NOMO-1 (cell line): ENCODE measurements at regions not wholly inside any gene's neighbourhood (a gene's known extent, or its start where the extent isn't known, plus 50 kb on each side); places are given as distances from the start of the nearest gene placed in this dataset.

Experiments used
- DNase-seq, 2 experiments: peaks; one replicate each; lab custom pipeline; 2025; ENCODE audit not compliant: unreplicated experiment in 2 of 2; lab: John Stamatoyannopoulos, UW

DNA sequence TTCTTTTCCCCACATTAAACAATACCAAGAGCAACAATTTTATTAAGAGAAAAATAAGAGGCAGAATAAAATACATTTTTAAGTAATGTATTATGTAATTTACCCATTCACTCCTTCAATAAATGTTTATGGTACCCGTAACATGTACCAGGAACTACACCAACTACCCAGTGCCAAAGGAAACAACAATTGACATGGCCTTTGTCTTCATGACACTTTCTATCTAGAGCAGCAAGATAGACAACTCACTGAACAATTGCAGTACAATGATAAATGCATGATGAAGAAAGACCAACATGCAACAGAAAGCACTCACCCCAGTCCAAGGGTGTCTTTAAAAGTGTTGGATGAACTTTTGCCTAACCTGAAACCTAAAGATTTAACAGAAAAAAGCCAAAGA, 493.8 kb downstream of the IGSF11 start:
- DNase-seq, result no peak

DNA sequence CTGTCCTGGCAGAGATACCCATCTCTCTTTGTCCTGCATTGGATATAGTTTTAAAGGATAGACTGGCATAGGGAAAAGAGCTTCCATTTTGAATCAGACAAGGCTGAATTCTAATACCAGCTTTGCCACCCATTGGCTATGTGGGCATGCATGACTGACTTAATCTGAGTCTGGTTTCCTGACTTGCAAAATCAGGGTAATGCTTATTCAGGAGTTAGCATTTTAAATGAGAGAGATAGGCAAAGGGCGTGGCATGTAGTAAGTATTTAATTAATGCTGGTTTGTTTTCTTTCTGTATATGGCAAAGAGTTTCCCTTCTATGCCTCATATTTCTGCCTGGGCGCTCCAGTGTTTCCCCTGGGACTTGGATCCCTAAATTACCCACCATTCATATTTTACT, 492.9 kb downstream of the IGSF11 start:
- DNase-seq, result no peak

DNA sequence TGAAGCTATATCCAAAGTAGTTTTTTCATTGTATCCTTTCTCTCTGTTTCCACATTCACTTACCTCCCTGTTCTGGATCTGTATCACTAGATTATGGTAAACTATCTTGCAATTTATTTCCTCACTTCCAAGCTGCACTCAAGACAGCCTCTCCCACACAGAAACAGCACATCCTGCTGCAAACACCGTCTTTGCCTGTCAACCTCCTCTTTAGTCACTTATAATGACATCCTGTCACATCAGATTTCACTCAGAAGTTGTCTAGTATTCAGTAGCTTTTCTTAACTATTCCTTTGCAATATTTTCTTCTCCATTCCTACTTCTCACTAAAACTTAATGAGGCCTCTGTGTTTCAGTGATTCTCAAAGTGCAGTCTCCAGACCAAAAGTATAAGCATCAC, 490.8 kb downstream of the IGSF11 start:
- no peak for DNase-seq

DNA sequence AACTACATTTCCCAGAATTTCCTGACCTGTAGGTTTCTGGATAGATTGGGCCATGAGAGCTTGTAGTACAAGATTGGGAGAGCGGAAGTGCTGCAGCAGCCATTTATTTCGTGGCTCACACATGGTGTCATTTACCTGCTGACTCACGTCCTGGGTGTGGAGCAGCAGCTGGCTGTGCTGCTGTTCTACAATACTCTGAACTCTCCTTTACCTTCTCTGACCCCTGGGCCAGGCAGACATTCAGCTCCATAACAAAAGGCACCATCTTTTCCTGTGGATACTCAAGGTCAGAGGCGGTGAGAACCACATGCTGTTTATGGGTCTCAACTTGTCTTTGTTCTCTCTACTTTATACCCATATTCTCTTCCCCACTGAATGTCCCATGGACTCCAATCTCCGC, 490.2 kb downstream of the IGSF11 start:
- no peak for DNase-seq

DNA sequence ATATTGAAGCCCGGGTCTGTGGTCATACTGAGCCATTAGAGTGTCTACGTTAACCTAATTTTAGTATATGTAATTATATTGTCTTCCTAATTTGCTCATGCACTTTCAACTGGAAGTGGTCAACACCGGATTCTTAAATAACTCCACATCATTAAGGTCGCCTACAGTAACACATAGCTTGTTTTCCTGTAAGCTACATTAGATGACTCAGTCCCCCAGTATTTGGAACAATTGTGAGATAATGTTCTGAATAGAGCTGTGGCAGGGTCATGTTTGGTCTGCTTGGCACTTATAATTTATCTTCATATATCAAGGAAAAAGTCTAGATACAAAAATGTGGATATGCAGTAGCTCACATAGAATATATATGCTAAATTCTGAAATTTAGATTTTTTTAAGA, 486.2 kb downstream of the IGSF11 start:
- no peak for DNase-seq

DNA sequence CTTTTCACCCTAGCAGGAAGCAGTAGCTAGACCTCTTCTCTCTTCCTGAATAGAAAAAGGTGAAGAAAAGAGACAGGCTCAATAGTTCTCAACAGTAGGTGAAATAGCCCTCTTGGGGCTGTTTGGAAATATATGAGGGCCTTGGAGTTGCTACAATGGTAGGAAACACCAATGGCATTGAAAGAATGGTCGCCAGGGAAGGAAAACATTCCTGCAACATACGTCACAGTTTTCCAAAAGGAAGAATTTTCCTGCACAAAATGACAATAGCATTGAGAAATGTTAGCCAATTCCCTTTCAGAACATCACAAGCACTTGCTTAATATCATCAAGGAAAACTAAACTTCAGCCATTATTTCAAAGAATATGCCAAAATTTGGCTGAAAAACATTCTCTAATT, 484.5 kb downstream of the IGSF11 start:
- DNase-seq, result no peak

DNA sequence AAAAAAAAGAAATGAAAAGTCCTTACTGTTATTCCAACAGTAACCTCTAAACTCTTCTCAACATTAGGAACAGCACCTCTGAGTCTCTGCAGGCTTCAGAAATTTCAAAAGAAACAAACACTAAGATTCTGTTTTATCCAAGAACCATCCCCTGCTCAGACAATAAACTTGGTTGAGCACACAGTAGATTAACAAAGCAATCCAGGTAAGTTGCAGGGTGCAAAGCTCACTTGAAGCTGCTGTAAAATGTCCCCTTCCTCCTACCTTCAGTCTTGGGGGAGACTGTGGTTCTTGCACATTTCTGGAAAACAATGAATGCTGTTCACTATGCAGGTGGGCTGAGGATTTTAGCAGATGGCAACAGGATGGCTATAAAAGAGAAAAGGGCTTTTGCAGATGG, 484.1 kb downstream of the IGSF11 start:
- DNase-seq, result no peak

DNA sequence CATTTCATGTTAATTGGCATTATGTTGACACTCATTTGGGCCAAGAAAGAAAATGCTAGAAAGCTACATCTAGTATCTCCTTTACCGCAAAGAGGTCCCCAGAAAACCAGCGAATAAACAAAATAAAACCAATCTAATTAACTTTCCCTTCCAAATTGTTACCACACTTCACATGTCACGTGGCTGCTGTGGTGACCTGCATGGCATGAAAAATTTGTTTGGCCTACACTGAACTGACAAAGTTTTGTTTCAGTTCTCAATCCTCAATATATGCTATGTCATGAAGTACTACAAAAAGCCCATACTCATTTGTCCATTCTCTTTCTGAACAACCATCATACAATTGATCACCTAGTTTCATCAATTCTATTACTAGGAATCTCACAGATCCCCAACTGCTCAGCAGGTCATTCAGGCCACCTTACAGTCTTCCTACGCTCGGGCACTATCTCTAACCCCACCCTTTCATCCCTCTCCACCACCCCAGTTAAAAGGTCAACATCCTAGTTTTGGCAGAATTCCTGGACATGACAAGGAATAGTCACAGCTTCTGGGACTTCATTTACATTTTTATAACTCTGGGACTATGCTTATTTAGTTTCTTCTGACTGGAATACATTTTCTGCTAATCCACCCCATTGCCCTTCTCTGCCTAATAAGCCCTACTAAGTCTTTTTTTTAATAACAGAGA, 480.4 kb downstream of the IGSF11 start:
- no peak for DNase-seq

DNA sequence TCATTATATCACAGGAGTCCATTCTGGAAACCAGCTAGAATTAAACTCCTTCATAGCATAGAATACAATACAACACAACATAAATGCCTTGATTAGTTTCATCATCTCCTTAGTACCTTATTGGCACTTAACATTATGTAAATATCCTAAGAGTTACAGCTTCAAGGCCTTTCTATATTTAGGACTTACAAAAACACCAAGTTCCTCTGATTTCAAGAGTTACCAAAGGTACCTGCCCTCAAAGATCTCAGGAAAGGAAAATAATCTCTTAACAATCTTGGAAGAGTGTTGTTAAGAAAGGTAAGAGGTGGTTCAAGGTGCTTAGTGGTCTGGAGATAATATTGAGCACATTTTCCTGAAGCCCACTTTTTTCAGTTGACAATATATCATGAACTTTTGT, 477.7 kb downstream of the IGSF11 start:
- no peak for DNase-seq

DNA sequence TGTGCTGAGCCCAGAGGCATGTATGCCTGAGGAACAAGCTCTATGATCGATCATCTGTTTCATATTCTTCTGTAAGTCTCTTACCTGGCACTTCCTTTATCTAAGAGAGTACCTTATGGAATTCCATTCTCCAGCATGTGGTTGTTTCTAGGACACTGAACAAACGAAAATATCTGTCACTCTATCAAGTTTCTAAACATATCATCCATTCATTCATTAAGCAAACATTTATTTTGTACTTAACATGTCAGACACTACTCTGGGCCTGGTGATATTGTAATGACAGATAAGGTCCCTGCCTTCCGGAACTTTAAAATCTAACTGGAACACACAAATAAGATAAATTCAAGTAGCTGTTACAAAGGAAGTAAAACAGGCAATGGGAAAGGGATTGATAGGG, 477.1 kb downstream of the IGSF11 start:
- no peak for DNase-seq

DNA sequence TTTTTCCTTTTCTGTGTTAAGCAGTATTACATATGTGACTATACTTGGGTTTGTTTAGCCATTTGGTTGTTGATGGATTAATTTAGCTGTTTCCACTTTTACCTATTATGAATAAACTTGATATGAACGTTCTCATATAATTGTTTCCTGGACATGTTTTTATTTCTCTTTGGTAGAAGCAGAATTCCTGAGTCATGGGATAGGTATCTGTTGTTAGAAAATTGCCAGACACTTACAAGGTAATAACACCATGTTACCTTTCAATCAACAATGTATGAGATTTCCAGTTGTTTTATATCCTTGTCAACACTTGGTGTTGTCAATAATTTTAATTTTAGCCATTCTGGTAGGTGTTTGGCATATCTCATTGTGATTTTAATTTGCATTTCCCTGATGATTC, 475.4 kb downstream of the IGSF11 start:
- no peak for DNase-seq

DNA sequence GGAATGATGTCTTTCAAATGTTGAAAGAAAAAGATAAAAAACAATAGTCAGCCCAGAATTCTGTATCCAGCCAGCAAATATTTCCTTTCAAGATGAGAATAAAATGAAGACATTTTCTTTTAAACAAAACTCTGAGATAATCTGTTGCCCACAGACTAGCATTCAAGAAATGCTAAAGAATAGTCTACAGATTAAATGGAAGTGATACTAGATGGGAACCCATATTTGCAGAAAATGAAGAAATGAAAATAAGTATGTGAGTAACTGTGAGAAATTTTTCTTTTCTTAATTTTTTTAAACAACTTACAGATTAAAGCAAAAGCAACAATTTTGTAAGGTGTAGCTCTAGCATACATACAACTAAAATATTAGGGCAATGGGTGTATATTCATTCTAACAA, 469.8 kb downstream of the IGSF11 start:
- no peak for DNase-seq

DNA sequence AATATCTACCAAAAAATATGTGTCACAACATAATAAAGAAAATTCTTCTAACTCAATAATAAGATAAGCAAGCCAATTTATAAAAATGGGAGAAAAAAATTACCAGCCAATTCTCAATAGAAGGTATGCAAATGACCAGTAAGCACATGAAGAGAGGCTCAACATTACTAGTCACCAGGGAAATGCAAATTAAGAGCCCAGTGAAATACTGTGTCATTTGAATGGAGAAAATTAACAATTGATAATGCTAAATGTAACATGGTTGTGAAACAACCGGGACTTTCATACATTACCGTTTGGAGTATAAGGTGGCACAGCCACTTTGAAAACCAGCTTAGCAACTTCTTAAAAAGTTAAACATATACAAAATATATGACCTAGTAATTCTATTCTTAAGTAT, 460.7 kb downstream of the IGSF11 start:
- DNase-seq, result no peak

DNA sequence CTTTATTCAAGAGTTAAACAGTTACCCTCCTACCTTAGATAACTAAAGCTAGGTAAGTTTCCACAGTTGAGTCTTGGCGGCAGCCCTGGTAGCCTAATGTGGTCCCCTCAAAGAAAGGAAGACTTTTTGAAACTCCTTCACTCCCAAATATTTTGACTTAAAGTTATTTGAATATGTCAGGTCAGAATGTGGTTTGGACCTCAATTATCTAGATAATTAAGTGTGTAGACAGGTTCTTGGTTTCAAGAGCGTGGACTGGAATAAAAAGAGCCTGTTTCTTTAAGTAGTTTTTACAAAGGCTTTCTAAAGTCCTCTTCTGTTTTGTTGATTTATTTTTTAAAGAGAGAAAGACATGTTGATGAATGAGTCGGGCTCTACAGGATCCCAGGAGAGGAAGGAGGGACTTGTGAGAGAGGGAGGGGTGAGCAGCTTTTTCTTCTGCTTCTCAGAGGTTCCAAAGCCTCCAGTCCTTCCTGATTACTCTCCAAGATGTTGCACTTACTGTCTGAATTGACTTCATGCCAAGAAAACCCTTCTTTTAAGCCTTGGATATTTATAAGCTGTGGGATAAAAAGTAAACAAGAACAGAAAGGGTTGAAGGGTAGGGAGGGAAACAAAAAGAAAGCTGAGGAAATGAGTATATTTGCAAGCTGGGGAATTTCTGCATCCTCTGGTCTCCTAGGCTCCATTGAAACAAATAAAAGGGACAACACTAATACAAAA, 457.4 kb downstream of the IGSF11 start:
- DNase-seq, result no peak

DNA sequence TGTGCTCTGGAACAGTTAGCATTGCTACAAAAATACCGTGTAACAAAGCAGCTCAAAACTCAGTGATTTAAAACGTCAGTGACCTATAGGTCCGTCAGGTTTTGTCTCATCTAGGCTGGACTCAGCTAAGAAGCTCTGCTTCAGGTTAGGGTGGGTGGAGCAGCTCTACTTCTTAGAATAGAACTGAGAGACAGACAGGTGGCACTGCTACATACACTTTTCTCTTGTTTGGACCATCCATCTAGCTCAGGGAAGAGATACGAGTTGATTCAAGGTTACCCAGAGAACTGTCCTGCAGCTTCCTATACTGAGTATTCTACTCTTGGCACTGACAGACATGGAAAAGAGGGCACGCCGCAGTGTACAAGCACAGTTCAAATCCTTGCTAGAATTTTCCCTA, 456.1 kb downstream of the IGSF11 start:
- DNase-seq, result no peak

DNA sequence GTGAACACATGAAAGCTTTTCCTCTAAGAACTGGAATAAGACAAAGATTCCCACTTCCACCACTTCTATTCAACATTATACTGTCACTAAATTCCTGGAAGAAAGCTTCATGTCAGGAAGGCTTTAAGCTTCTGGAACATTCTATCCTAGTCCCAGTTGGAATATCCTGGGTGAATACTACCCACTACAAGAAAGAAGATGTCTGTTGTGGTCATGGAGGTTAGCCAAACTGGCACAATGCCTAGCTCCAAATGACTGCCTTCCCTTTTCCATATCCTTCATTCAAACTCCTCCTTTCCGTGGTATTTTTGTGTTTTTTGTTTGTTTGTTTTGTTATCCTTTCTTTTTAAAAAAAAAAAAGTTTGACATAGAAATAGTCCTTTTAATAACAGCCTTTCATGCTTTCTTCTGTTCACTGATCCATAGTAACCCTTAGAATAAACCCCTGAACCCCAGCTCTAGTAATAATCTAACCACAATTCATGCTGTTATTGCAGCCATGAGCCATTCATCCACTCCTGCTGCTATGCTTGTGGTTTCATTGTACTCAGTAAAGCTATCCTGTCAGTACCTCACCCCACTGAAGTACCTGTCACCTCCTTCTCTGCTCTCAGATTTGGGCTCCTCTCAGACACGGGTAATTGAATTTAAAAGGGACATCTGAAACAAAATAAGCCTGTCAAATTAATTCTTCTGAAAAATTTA, 447.5 kb downstream of the IGSF11 start:
- DNase-seq, result no peak

DNA sequence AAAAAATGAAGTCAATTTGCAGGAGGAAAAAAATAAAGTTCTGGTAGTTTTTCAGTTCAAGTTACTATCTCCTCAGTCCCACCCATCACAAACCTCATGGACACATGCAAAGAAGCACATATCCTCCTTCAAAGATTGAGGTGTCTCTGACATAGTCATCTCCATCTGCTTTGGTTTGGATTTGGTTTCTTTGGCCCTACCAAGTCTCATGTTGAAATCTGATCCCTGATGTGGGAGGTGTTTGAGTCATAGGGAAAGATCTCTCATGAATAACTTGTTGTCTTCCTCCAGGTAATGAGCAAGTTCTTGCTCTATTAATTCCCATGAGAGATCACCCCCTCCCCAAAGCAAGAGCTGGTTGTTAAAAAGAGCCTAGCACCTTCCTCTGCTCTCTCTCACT, 446.8 kb downstream of the IGSF11 start:
- no peak for DNase-seq

DNA sequence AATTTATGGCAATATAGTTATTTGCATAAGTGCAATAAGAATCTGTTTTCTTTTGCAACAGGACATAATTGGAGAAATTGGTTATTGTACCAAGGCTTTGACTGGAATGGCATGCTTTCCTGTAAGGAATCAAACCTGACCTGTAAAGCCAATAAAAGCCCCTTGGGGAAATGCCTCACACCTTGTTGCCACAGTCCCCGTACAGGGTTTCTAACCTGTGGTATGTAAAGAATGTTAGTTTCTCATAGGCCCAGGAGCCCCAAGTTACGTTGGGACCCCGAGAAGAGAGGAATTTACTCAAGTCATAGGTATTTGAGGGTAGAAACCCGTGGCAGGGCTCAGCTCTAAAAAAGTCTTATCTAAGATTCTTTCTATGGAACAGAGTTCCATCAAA, 441.4 kb downstream of the IGSF11 start:
- DNase-seq, result no peak

DNA sequence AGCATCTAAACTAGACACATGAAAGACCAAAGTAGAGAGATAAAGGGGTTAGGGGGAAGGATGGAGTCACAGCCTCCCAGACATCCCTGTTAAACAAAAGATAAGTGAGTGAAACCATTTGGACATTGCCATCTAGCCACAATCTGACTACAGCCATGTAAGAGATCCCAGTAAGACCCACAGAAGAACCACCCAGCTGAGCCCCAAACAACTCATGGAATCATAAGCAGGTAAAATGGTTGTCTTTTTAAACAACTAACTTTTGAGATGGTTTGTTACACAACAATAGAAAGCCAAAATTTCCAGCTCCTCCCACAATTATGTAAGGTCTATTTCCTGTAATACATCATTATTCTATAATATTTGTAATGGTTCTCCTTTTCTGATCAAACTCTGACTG, 437.5 kb downstream of the IGSF11 start:
- no peak for DNase-seq

DNA sequence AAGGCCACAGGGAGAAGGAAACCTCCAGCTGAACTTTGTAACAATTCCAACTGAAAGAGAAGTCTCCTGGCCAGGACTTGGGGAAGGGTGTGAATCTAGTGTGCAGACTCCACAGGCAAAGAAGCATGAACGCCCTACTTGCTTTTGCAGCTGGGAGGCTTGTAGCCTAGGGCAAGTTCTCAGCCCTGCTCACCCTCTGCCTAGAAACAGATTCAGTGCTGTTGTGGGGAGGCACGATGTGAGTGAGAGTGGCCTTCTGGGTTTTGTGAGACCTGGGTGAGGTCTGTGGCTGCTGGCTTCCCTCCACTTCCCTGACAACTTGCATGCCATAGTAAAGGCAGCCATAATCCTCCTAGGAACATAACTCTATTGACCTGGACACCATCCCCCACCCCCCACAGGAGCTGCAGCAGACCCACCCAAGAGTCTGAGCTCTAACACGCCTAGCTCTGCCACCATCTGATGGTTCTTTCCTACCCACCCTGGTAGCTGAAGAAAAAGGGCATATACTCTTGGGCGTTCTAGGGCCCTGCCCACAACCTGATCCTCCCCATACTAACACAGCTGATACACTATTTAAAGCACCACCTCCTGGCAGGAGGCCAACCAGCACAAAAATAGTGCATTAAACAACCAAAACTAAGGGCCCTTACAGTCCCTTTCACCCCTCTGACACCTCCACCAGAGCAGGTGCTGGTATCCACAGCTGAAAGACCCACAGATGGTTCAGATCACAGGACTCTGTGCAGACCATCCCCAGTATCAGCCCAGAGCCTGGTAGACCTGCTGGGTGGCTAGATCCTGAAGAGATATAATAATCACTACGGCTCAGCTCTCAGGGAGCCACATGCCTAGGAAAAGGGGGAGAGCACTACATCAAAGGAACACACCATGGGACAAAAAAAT, 426.5 kb downstream of the IGSF11 start:
- DNase-seq, result no peak
